HG03558 (cell line): ENCODE measurements at regions not wholly inside any gene's neighbourhood (a gene's known extent, or its start where the extent isn't known, plus 50 kb on each side); places are given as distances from the start of the nearest gene placed in this dataset.
A peak's percentile ranks its signal among the peaks of the same experiment; 100 is the strongest.

Experiments
- ATAC-seq: cut with Tn5 transposase; IDR thresholded peaks from one replicate; pipeline ENCODE4 v1.9.1; 2021; ENCODE audit warnings: moderate number of reproducible peaks; ENCODE audit not compliant: unreplicated experiment; ENCODE audit errors: extremely low read depth

GRCh38 chr6:44062771-44063560 is 64.3 kb downstream of the MRPL14 start:
- no peak for ATAC-seq

- no peak for ATAC-seq
Observed at GRCh38 chr6:44062105-44062770, 65.0 kb downstream of the MRPL14 start.

- no peak for ATAC-seq
Observed at GRCh38 chr6:44061375-44062104, 65.7 kb downstream of the MRPL14 start.

- ATAC-seq, result no peak
Observed at GRCh38 chr6:44060612-44061374, 66.5 kb downstream of the MRPL14 start.

- ATAC-seq, result no peak
Observed at GRCh38 chr6:44059359-44060346, 67.6 kb downstream of the MRPL14 start.

- ATAC-seq, result peak; percentile 57
Observed at GRCh38 chr6:44058617-44059358, 68.5 kb downstream of the MRPL14 start.

GRCh38 chr6:44057931-44058616 is 69.2 kb downstream of the MRPL14 start:
- no peak for ATAC-seq

- ATAC-seq, result no peak
Observed at GRCh38 chr6:44057238-44057930, 69.9 kb downstream of the MRPL14 start.

GRCh38 chr6:44056392-44057237 is 70.6 kb downstream of the MRPL14 start:
- ATAC-seq, result no peak

GRCh38 chr6:44054721-44055559 is 72.3 kb downstream of the MRPL14 start:
- no peak for ATAC-seq

- ATAC-seq, result no peak
Observed at GRCh38 chr6:44053760-44054556, 73.3 kb downstream of the MRPL14 start.

GRCh38 chr6:44053106-44053756 is 74.0 kb downstream of the MRPL14 start:
- no peak for ATAC-seq

- ATAC-seq, result no peak
Observed at GRCh38 chr6:44052419-44053023, 74.7 kb downstream of the MRPL14 start.

GRCh38 chr6:44051515-44051914 is 75.7 kb downstream of the MRPL14 start:
- no peak for ATAC-seq
